Kidney epithelial cell (primary cell): ENCODE measurements at regions not wholly inside any gene's neighbourhood (a gene's known extent, or its start where the extent isn't known, plus 50 kb on each side); places are given as distances from the start of the nearest gene placed in this dataset.

Experiments used
- DNase-seq: peaks from one replicate; pipeline ENCODE4 v3.0.0-alpha.2; 2010; ENCODE audit warnings: low read depth
- H3K27me3 ChIP-seq: 2 replicates; pipeline ENCODE4 v1.6.0; 2011; ENCODE audit warnings: low read length; ENCODE audit not compliant: control insufficient read depth, insufficient read depth
- H3K36me3 ChIP-seq: 2 replicates; pipeline ENCODE4 v1.5.1; 2011; ENCODE audit warnings: low read length; ENCODE audit not compliant: control insufficient read depth, insufficient read depth
- H3K4me3 ChIP-seq: 2 replicates; pipeline ENCODE4 v1.5.1; 2011; ENCODE audit warnings: low read depth, mild to moderate bottlenecking, control low read depth, low read length
- TF ChIP-seq, protein P1 (sequence below): IDR thresholded peaks from 2 replicates; pipeline ENCODE4 v1.5.1; 2011; ENCODE audit warnings: mild to moderate bottlenecking, moderate library complexity, low read length, control low read depth, inconsistent platforms; ENCODE audit not compliant: insufficient read depth, poor library complexity, severe bottlenecking

GRCh38 chr20:60420676-60421229 lies 462.5 kb downstream of the CDH26 start:
- no peak for DNase-seq
- Histone ChIP-seq H3K36me3 (no peaks in the 10 kb centered on the region), H3K4me3 (no peak overlapping the region), H3K27me3 (no peaks in the 10 kb centered on the region)
- TF ChIP-seq, protein P1, sequence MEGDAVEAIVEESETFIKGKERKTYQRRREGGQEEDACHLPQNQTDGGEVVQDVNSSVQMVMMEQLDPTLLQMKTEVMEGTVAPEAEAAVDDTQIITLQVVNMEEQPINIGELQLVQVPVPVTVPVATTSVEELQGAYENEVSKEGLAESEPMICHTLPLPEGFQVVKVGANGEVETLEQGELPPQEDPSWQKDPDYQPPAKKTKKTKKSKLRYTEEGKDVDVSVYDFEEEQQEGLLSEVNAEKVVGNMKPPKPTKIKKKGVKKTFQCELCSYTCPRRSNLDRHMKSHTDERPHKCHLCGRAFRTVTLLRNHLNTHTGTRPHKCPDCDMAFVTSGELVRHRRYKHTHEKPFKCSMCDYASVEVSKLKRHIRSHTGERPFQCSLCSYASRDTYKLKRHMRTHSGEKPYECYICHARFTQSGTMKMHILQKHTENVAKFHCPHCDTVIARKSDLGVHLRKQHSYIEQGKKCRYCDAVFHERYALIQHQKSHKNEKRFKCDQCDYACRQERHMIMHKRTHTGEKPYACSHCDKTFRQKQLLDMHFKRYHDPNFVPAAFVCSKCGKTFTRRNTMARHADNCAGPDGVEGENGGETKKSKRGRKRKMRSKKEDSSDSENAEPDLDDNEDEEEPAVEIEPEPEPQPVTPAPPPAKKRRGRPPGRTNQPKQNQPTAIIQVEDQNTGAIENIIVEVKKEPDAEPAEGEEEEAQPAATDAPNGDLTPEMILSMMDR = no peak

- TF ChIP-seq, protein P1 = no peak
- Histone ChIP-seq H3K36me3 (no peaks in the 10 kb centered on the region), H3K27me3 (no peaks in the 10 kb centered on the region), H3K4me3 (no peak overlapping the region)
- no peak for DNase-seq
Measured at GRCh38 chr20:60422848-60423247, 464.6 kb downstream of the CDH26 start.

GRCh38 chr20:60424267-60424902 lies 466.2 kb downstream of the CDH26 start:
- no peak for DNase-seq
- TF ChIP-seq, protein P1 = no peak
- Histone ChIP-seq H3K4me3 (no peak overlapping the region), H3K27me3 (no peaks in the 10 kb centered on the region), H3K36me3 (no peaks in the 10 kb centered on the region)

- Histone ChIP-seq H3K4me3 (no peak overlapping the region), H3K27me3 (no peaks in the 10 kb centered on the region), H3K36me3 (no peaks in the 10 kb centered on the region)
- DNase-seq = no peak
- TF ChIP-seq, protein P1 = no peak
Measured at GRCh38 chr20:60427516-60427915, 469.3 kb downstream of the CDH26 start.

- DNase-seq = no peak
- no peak overlapping the region for H3K4me3 ChIP-seq
- TF ChIP-seq, protein P1 = no peak
- no peaks in the 10 kb centered on the region for H3K27me3 ChIP-seq
- no peaks in the 10 kb centered on the region for H3K36me3 ChIP-seq
Measured at GRCh38 chr20:60428651-60429050, 470.4 kb downstream of the CDH26 start.

DNA sequence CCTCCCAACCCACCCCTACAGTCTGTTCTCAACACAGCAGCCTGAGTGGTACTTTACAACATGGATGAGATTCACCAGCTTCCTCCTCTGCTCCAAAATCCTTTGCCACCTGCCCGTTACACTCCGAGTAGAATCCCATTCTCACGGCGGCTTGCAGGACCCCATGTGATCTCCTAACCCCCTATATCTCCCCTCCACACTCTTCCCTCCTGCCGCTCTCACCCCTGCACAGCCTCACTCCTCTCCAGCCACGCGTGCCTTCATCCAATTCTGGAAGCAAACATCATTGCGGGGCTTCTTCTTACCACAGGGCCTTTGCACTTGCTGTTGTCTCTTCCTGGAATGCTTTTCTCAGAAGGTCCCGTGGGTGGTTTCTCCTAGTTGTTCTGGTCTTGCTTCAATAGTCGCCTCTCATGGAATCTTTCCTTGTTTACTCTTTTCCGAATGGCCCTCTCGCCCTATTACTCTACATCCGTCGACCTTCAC lies 472.3 kb downstream of the CDH26 start:
- no peak for DNase-seq
- TF ChIP-seq, protein P1 = no peak
- no peak overlapping the region for H3K4me3 ChIP-seq
- no peaks in the 10 kb centered on the region for H3K27me3 ChIP-seq
- H3K36me3 ChIP-seq = no peaks in the 10 kb centered on the region
